GM04503 (cell line): ENCODE measurements at regions not wholly inside any gene's neighbourhood (a gene's known extent, or its start where the extent isn't known, plus 50 kb on each side); places are given as distances from the start of the nearest gene placed in this dataset.

Experiments used
- DNase-seq: peaks from one replicate; pipeline ENCODE4 v3.0.0-alpha.2; 2012; ENCODE audit warnings: low read depth

- no peak for DNase-seq
Measured at GRCh38 chr1:208541225-208541855, 297.2 kb upstream of the PLXNA2 start.

DNA sequence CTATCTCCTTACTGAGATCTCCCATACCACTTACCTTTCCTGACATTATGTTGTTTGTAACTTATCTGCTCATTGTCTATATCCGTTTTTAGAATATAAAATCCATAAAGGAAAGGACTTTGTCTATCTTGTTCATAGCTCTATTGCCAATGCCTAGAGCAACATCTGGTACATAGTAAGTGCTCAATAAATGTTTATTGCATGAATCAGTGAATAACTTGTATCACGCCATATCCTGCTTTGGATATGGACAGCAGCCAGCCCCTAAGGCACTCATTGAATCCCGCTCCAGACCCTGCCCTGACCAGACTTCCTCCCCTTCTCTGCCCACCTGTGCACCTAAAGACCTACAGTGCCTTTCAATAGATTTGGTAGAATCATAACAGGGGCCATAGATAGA is 298.1 kb upstream of the PLXNA2 start:
- no peak for DNase-seq

- no peak for DNase-seq
Measured at GRCh38 chr1:208544053-208544452, 299.9 kb upstream of the PLXNA2 start.

GRCh38 chr1:208544794-208545193 is 300.6 kb upstream of the PLXNA2 start:
- DNase-seq: no peak

DNA sequence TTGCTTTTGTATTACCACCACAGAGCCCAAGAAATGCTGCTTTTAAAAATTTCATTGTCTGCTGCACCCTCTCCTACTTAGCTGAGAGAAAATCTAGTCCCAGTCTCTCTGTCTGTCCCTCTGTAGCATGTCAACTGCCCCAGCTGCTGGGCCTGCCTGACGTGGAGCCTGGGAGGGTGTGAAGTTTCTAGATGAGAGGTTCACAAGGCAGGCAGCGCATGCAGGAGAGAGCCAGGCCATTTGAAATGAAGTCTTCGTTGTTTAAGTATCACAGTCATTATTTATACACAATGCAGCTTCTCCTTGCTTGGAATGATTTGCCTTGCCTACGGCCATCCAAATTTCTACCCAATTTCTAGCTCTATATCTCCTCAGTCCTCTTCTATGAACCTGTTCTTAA is 306.8 kb upstream of the PLXNA2 start:
- no peak for DNase-seq

GRCh38 chr1:208551633-208552320 is 307.6 kb upstream of the PLXNA2 start:
- no peak for DNase-seq

GRCh38 chr1:208552928-208553327 is 308.7 kb upstream of the PLXNA2 start:
- DNase-seq: no peak

DNA sequence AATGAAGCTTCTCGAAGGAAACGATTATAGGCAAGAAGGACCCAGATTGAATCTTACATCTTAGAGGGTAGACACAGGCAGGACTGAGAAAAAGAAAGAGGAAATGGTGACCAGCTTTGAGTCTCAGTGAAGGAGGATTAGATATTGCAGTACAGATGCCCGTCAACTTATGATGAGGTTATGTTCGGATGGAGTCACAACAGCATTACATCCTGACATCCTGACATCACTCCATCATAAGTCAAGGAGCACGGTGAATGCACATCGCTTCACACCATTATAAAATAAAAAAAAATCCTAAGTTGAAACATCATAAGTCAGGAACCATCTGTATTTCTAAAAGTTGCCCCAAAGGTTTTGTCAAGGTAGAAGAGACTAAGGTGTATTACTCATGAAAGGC is 312.3 kb upstream of the PLXNA2 start:
- DNase-seq: no peak

DNA sequence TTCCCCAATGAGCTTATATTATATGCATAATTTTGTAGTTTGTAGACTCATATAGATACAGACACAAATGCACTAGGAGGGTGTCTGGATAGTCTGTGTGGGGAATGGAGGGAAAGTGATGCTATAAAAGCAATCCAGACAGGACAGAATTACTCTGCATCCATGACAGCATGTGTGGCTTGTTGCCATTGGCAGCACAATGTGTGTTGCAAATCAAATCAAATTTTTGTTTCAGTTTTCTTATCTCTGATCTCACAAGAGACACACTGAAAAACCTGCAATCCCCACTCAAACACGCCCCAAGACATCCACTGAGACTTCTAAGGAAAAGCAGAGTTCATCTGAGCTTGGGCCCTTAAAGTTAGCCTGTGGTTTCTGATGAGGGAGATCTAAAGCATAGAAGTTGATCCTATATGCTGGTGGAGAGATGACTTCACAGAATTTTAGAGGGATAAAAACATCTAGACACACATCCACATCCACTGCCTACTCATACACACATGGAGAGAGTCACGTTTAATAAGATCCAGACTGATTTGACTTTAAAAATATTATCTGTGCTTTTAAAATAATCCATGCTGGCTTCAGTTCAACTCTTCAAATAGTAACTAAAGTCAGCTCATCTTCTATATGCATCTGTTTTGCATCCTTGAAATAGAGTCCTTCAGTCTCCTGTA is 313.0 kb upstream of the PLXNA2 start:
- no peak for DNase-seq

- no peak for DNase-seq
Measured at GRCh38 chr1:208557723-208558094, 313.5 kb upstream of the PLXNA2 start.

GRCh38 chr1:208559597-208560329 is 315.6 kb upstream of the PLXNA2 start:
- no peak for DNase-seq

GRCh38 chr1:208562151-208562960 is 318.2 kb upstream of the PLXNA2 start:
- DNase-seq: no peak

- no peak for DNase-seq
Measured at GRCh38 chr1:208564466-208564865, 320.3 kb upstream of the PLXNA2 start.

DNA sequence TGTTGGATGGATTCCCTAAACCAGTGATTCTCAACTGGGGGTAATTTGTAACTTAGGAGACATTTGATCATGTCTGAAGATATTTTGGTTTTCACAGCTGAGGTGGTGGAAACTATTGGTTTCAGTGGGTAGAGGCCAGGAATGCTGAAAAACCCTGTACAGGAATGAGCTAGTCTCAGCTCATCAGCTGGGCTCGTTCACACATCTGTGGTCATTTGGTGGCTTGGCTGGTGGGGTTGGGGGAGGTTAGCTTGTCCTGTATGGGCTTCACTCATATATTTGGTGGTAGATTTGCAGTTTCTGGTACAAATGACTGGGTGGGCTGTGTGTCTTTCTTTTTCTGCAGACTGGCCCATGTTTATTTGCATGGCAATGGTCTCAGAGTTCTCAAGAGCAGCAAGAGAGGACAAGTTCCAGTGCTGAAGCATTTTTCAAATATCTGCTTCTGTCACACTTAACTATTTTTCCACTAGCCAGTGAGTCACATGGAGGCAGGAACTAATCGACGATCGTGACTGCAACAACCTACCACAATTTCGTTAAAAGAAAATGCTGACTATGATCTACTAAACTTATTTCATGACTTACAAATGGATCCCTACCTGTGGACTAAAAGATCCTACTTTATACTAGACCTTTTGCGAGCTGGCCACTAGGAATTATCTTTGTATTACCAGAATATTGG is 321.7 kb upstream of the PLXNA2 start:
- no peak for DNase-seq

DNA sequence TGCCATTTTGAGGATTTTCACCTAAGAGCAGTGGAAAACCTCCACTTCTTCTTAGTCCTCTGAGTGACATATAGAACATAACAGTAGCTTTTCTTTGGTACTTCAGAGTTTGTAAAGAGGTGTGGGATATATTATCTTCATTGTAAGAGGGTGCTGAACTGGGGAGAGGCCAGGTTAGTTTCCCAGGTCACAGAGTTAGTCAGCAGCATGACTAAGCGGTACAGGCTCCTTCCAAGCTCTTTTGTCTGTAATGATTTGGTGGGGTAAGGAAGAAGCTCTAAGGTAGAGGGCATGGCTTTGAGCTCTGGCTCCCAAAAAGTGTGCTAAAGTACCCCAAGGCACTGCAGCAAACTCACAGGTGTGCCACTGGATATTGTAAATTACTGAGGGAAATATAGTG is 325.0 kb upstream of the PLXNA2 start:
- no peak for DNase-seq

DNA sequence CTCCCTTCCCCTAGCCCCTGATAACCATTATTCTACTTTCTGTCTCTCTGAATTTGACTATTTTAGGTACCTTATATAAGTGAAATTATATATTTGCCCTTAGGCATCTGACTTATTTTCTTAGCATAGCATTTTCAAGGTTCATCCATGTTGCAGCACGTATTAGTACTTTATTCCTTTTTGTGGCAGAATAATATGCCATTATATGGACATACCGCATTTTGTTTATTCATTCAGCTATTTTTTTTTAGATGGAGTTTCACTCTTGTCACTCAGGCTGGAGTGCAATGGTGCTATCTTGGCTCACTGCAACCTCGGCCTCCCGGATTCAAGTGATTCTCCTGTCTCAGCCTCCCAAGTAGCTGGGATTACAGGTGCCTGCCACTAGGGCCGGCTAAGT is 326.2 kb upstream of the PLXNA2 start:
- DNase-seq: no peak

DNA sequence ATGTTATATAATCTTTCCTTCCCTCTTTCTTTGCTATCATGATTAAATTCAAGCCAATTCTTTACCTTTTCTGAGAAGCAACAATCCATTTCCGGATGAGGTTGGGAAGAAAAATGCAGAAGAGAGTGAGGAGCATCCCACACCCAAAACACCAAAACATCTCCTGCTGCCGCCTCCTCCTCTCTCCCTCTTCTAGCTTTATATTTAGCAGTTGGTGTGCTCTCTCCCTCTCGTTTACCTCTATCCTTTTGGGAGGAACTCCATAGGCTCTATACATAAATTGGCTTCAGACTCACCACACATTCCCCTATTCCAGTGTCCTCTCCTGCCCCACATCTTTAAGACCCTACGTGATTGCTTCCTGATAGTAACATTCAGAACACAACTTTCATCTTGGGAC is 332.2 kb upstream of the PLXNA2 start:
- DNase-seq: no peak

- DNase-seq: no peak
Measured at GRCh38 chr1:208577381-208577905, 333.3 kb upstream of the PLXNA2 start.

DNA sequence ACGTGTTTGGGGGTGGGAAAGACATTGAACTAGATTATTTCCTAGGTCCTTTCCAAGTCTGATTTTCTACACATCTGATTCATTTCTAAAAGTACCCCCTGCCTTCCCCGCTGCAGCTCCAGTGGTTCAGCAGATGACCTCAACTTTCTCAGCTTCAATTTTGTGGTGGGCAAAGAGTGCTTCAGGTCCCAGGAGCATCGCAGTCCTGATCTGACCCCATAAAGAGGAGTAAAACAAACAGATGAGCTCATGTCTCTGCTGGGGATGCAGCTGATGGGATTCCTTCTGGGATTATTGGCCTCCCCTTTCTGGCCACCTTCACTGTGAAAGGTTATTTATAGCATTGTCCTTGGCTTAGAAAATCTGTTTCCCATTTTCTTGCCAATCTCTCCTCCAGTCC is 337.0 kb upstream of the PLXNA2 start:
- DNase-seq: no peak

GRCh38 chr1:208581667-208582066 is 337.5 kb upstream of the PLXNA2 start:
- DNase-seq: no peak

GRCh38 chr1:208584167-208584755 is 340.1 kb upstream of the PLXNA2 start:
- no peak for DNase-seq
